ENCODE measurements at regions not wholly inside any gene's neighbourhood (a gene's known extent, or its start where the extent isn't known, plus 50 kb on each side); places are given as distances from the start of the nearest gene placed in this dataset.

GRCh38 chr12:5203720-5204119 is 160.0 kb downstream of the KCNA5 start:
- no peaks in the 10 kb centered on the region for H3K36me3 ChIP-seq (ENCODE audit: control insufficient read depth in 2 of 2, insufficient read depth in 1 of 2, low read length in 2 of 2)
- no peak overlapping the region for H3K27ac ChIP-seq (ENCODE audit: extremely low read depth, low read depth, low read length)
- no peak for TF ChIP-seq BCL11A (tag by site-specific recombination; IDR thresholded peaks at IDR 0.05; ENCODE audit: low read depth)
- no peak for TF ChIP-seq ZNF555 (tag by site-specific recombination; conservative IDR thresholded peaks at IDR 0.05)
- TF ChIP-seq ZNF660 (tag by site-specific recombination; IDR thresholded peaks at IDR 0.05) = no peak
- TF ChIP-seq ZSCAN30 (tag by site-specific recombination; IDR thresholded peaks at IDR 0.05) = no peak
- TF ChIP-seq, protein P1, sequence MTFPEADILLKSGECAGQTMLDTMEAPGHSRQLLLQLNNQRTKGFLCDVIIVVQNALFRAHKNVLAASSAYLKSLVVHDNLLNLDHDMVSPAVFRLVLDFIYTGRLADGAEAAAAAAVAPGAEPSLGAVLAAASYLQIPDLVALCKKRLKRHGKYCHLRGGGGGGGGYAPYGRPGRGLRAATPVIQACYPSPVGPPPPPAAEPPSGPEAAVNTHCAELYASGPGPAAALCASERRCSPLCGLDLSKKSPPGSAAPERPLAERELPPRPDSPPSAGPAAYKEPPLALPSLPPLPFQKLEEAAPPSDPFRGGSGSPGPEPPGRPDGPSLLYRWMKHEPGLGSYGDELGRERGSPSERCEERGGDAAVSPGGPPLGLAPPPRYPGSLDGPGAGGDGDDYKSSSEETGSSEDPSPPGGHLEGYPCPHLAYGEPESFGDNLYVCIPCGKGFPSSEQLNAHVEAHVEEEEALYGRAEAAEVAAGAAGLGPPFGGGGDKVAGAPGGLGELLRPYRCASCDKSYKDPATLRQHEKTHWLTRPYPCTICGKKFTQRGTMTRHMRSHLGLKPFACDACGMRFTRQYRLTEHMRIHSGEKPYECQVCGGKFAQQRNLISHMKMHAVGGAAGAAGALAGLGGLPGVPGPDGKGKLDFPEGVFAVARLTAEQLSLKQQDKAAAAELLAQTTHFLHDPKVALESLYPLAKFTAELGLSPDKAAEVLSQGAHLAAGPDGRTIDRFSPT (tag by site-specific recombination; IDR thresholded peaks at IDR 0.05) = no peak
- no peak overlapping the region for H3K4me3 ChIP-seq (ENCODE audit: low read depth, low read length)
- H3K4me1 ChIP-seq (ENCODE audit: control insufficient read depth, insufficient read depth, low read length) = no peaks in the 10 kb centered on the region
- H3K9me3 ChIP-seq (ENCODE audit: control insufficient read depth, insufficient read depth, low read depth, low read length) = no peaks in the 10 kb centered on the region
- ChIA-PET CTCF (interaction anchor here (0.6 kb wide), 1 partner anchor 445 kb away, joined by 3 read pairs; no protein-coding TSS in a partner anchor), POLR2A (no interaction called here)

GRCh38 chr12:5204271-5204670 is 160.6 kb downstream of the KCNA5 start:
- Histone ChIP-seq H3K27ac (ENCODE audit: extremely low read depth, low read depth, low read length) (no peak overlapping the region), H3K9me3 (ENCODE audit: control insufficient read depth, insufficient read depth, low read depth, low read length) (no peaks in the 10 kb centered on the region), H3K36me3 (ENCODE audit: control insufficient read depth in 2 of 2, insufficient read depth in 1 of 2, low read length in 2 of 2) (no peaks in the 10 kb centered on the region), H3K4me1 (ENCODE audit: control insufficient read depth, insufficient read depth, low read length) (no peaks in the 10 kb centered on the region), H3K4me3 (ENCODE audit: low read depth, low read length) (no peak overlapping the region)
- ChIA-PET CTCF (interaction anchor here (0.6 to 6.0 kb wide), 2 partner anchors 224 to 445 kb away, joined by 3 to 21 read pairs; no protein-coding TSS in a partner anchor), POLR2A (no interaction called here)
- TF ChIP-seq KLF10 (tag by site-specific recombination; IDR thresholded peaks at IDR 0.05) = no peak
- TF ChIP-seq ZNF776 (tag by site-specific recombination; IDR thresholded peaks at IDR 0.05; ENCODE audit: borderline replicate concordance) = no peak
- no peak for TF ChIP-seq MYNN (tag by site-specific recombination; IDR thresholded peaks at IDR 0.05; ENCODE audit: borderline replicate concordance)
- no peak for TF ChIP-seq ZNF837 (tag by site-specific recombination; IDR thresholded peaks at IDR 0.05)
- no peak for TF ChIP-seq ZNF791 (tag by site-specific recombination; IDR thresholded peaks at IDR 0.05)
- TF ChIP-seq IKZF3 (tag by site-specific recombination; IDR thresholded peaks at IDR 0.05) = no peak
- TF ChIP-seq KLF1 (tag by site-specific recombination; IDR thresholded peaks at IDR 0.05) = no peak
- TF ChIP-seq ZNF785 (tag by site-specific recombination; IDR thresholded peaks at IDR 0.05) = no peak
- no peak for TF ChIP-seq ZNF629 (tag by site-specific recombination; IDR thresholded peaks at IDR 0.05)
- TF ChIP-seq KLF17 (tag by site-specific recombination; IDR thresholded peaks at IDR 0.05) = no peak
- TF ChIP-seq ZNF747 (tag by site-specific recombination; IDR thresholded peaks at IDR 0.05) = no peak
- TF ChIP-seq, protein P2, sequence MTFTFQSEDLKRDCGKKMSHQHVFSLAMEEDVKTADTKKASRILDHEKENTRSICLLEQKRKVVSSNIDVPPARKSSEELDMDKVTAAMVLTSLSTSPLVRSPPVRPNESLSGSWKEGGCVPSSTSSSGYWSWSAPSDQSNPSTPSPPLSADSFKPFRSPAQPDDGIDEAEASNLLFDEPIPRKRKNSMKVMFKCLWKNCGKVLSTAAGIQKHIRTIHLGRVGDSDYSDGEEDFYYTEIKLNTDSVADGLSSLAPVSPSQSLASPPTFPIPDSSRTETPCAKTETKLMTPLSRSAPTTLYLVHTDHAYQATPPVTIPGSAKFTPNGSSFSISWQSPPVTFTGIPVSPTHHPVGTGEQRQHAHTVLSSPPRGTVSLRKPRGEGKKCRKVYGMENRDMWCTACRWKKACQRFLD (tag by site-specific recombination; IDR thresholded peaks at IDR 0.05) = no peak
- TF ChIP-seq KLF8 (tag by site-specific recombination; IDR thresholded peaks at IDR 0.05) = no peak
- no peak for TF ChIP-seq ZNF416 (tag by site-specific recombination; IDR thresholded peaks at IDR 0.05)
- no peak for TF ChIP-seq ZNF354C (tag by site-specific recombination; IDR thresholded peaks at IDR 0.05; ENCODE audit: borderline replicate concordance, low read depth)
- no peak for TF ChIP-seq ZIC2 (tag by site-specific recombination; IDR thresholded peaks at IDR 0.05)
- no peak for TF ChIP-seq TRIM28 (IDR thresholded peaks at IDR 0.05; ENCODE audit: borderline replicate concordance, low read length)
- no peak for TF ChIP-seq ZNF18 (tag by site-specific recombination; IDR thresholded peaks at IDR 0.05)
